A549 (cell line): ENCODE measurements at regions not wholly inside any gene's neighbourhood (a gene's known extent, or its start where the extent isn't known, plus 50 kb on each side); places are given as distances from the start of the nearest gene placed in this dataset.

Source experiments
- ATAC-seq, 2 experiments: fragments of 200-7000 bp in 1 of 2; fragments of >200 bp in 1 of 2; cut with Nextera tagmentation in 1 of 2; cut with Tn5 transposase in 1 of 2; 3 replicates each; pipeline versions ENCODE4 v1.8.0 to v1.9.1; 2018 to 2020; ENCODE audit warnings: mild to moderate bottlenecking in 1 of 2, moderate library complexity in 1 of 2
- CTCF ChIA-PET: fragments of 300-600 bp; sonication (Branson Sonifier 250); formaldehyde crosslinking; extraction: SDS; loops from one replicate; lab custom pipeline; 2021; ENCODE audit warnings: antibody characterized with exemption, inconsistent platforms; lab: Yijun Ruan, JAX
- POLR2A ChIA-PET: fragments of 350-600 bp; formaldehyde crosslinking; extraction: SDS; loops from one replicate; lab custom pipeline; 2021; ENCODE audit warnings: antibody characterized with exemption, inconsistent platforms; lab: Yijun Ruan, JAX
- DNase-seq, 2 experiments: peaks; one replicate each; pipeline versions ENCODE4 v3.0.0 to v3.0.0-alpha.2; 2011 to 2016; ENCODE audit warnings: low read depth in 1 of 2, low spot score in 1 of 2
- FAIRE-seq: peaks from 2 replicates; lab custom pipeline; 2011; peaks lifted over from hg19 to GRCh38; lab: Jason Lieb, UNC
- H3K27ac ChIP-seq, 2 experiments: fragments of >200 bp; sonication (Bioruptor Twin); formaldehyde crosslinking; 3 replicates each; pipeline ENCODE4 v1.5.1; 2016 to 2017
- H3K4me1 ChIP-seq: fragments of >200 bp; sonication (Bioruptor Twin); formaldehyde crosslinking; 3 replicates; pipeline ENCODE4 v1.6.1; 2016
- H3K4me2 ChIP-seq: fragments of >200 bp; sonication (Bioruptor Twin); formaldehyde crosslinking; 3 replicates; pipeline ENCODE4 v1.6.1; 2016
- H3K4me3 ChIP-seq: fragments of >200 bp; sonication (Bioruptor Twin); formaldehyde crosslinking; 3 replicates; pipeline ENCODE4 v1.5.1; 2016
- H3K9me3 ChIP-seq: fragments of >200 bp; sonication (Bioruptor Twin); formaldehyde crosslinking; 3 replicates; pipeline ENCODE4 v1.6.1; 2016
- BHLHE40 ChIP-seq: IDR thresholded peaks from 2 replicates; pipeline ENCODE4 v1.6.1; 2012; ENCODE audit warnings: low read depth, low read length, inconsistent platforms
- CBX2 ChIP-seq: fragments of 200-600 bp; sonication (generic); IDR thresholded peaks from 2 replicates; pipeline ENCODE4 v1.6.1; 2016; ENCODE audit warnings: low read depth, mild to moderate bottlenecking, borderline replicate concordance
- CHD2 ChIP-seq: fragments of 150-350 bp; IDR thresholded peaks from 2 replicates; pipeline ENCODE4 v1.6.1; 2014; ENCODE audit warnings: low read length; ENCODE audit not compliant: partially characterized antibody
- CHD4 ChIP-seq: fragments of 200-600 bp; sonication (generic); IDR thresholded peaks from 2 replicates; pipeline ENCODE4 v1.6.1; 2016; ENCODE audit warnings: antibody characterized with exemption, mild to moderate bottlenecking, borderline replicate concordance
- EHF ChIP-seq: fragments of 250-450 bp; sonication (Bioruptor Pico); IDR thresholded peaks from 2 replicates; pipeline ENCODE4 v1.5.0; 2020; ENCODE audit warnings: mild to moderate bottlenecking
- ESRRA ChIP-seq: fragments of 150-350 bp; IDR thresholded peaks from 2 replicates; pipeline ENCODE4 v1.6.1; 2014; ENCODE audit warnings: mild to moderate bottlenecking, low read length, borderline replicate concordance
- FOSB ChIP-seq: fragments of 250-450 bp; sonication (Bioruptor Pico); IDR thresholded peaks from 2 replicates; pipeline ENCODE4 v1.5.0; 2020; ENCODE audit warnings: mild to moderate bottlenecking, moderate library complexity
- GATA3 ChIP-seq: IDR thresholded peaks from 2 replicates; pipeline ENCODE4 v1.6.1; 2012; ENCODE audit warnings: borderline replicate concordance
- HDAC2 ChIP-seq: fragments of 200-600 bp; sonication (generic); IDR thresholded peaks from 2 replicates; pipeline ENCODE4 v1.6.1; 2016
- HEYL ChIP-seq: fragments of 250-450 bp; sonication (Bioruptor Pico); IDR thresholded peaks from 2 replicates; pipeline ENCODE4 v1.8.0; 2021; ENCODE audit warnings: mild to moderate bottlenecking, moderate library complexity
- JUN ChIP-seq, 2 experiments: fragments of >200 bp; sonication (Bioruptor Twin); formaldehyde crosslinking; IDR thresholded peaks; 2 replicates in 1 of 2; 3 replicates in 1 of 2; pipeline ENCODE4 v1.6.1; 2016 to 2017
- KDM1A ChIP-seq: fragments of 200-600 bp; sonication (generic); IDR thresholded peaks from 2 replicates; pipeline ENCODE4 v1.6.1; 2016; ENCODE audit warnings: low read depth, mild to moderate bottlenecking
- KDM5A ChIP-seq: fragments of 200-600 bp; sonication (generic); IDR thresholded peaks from 2 replicates; pipeline ENCODE4 v1.6.1; 2016; ENCODE audit warnings: antibody characterized with exemption, mild to moderate bottlenecking
- MAZ ChIP-seq: fragments of 150-350 bp; IDR thresholded peaks from 2 replicates; pipeline ENCODE4 v1.6.1; 2014; ENCODE audit warnings: antibody characterized with exemption, low read depth, low read length, borderline replicate concordance
- NFE2L2 ChIP-seq: fragments of 150-350 bp; conservative IDR thresholded peaks from 2 replicates; pipeline ENCODE4 v1.6.1; 2014; ENCODE audit warnings: low read length
- POLR2A ChIP-seq: IDR thresholded peaks from 2 replicates; pipeline ENCODE4 v1.6.1; 2012; ENCODE audit warnings: mild to moderate bottlenecking, low read length
- POLR2AphosphoS2 ChIP-seq: conservative IDR thresholded peaks from 2 replicates; pipeline ENCODE4 v1.6.1; 2012; ENCODE audit warnings: low read length, improper control_type of control experiment, inconsistent platforms
- RAD21 ChIP-seq, 2 experiments: fragments of >200 bp in 1 of 2; sonication (Bioruptor Twin) in 1 of 2; formaldehyde crosslinking in 1 of 2; IDR thresholded peaks in 1 of 2; conservative IDR thresholded peaks in 1 of 2; 2 replicates in 1 of 2; 3 replicates in 1 of 2; pipeline ENCODE4 v1.6.1; 2012 to 2018; ENCODE audit warnings: inconsistent platforms in 1 of 2
- RFX5 ChIP-seq: fragments of 450-650 bp; IDR thresholded peaks from 2 replicates; pipeline ENCODE4 v1.7.1; 2014; ENCODE audit warnings: antibody characterized with exemption, mild to moderate bottlenecking, moderate library complexity
- SMC3 ChIP-seq: fragments of >200 bp; sonication (Bioruptor Twin); formaldehyde crosslinking; IDR thresholded peaks from 3 replicates; pipeline ENCODE4 v1.6.1; 2018; ENCODE audit warnings: inconsistent platforms
- TFCP2L1 ChIP-seq: fragments of 250-450 bp; sonication (Bioruptor Pico); IDR thresholded peaks from 2 replicates; pipeline ENCODE4 v1.5.0; 2021; ENCODE audit warnings: mild to moderate bottlenecking
- ZNF302 ChIP-seq: fragments of 250-450 bp; sonication (Bioruptor Pico); IDR thresholded peaks from 2 replicates; pipeline ENCODE4 v1.9.0; 2021; ENCODE audit warnings: inconsistent platforms, mild to moderate bottlenecking, moderate library complexity
- WGBS: methylation state at CpG from one replicate; pipeline ENCODE4 v1.1.6; 2017; ENCODE audit errors: missing lambda C conversion rate; 5-methylcytosine and 5-hydroxymethylcytosine counted together
- TF ChIP-seq, protein P1 (sequence below): fragments of >200 bp; sonication (Bioruptor Twin); formaldehyde crosslinking; IDR thresholded peaks from 3 replicates; pipeline ENCODE4 v1.6.1; 2016
- TF ChIP-seq, protein P2 (sequence below): fragments of 200-600 bp; sonication (generic); IDR thresholded peaks from 2 replicates; pipeline ENCODE4 v1.6.1; 2016; ENCODE audit warnings: antibody characterized with exemption, mild to moderate bottlenecking, moderate library complexity
- TF ChIP-seq, protein P3 (sequence below): fragments of 250-450 bp; sonication (Bioruptor Pico); IDR thresholded peaks from 2 replicates; pipeline ENCODE4 v1.5.0; 2020; ENCODE audit warnings: low read depth, mild to moderate bottlenecking, moderate library complexity

DNA sequence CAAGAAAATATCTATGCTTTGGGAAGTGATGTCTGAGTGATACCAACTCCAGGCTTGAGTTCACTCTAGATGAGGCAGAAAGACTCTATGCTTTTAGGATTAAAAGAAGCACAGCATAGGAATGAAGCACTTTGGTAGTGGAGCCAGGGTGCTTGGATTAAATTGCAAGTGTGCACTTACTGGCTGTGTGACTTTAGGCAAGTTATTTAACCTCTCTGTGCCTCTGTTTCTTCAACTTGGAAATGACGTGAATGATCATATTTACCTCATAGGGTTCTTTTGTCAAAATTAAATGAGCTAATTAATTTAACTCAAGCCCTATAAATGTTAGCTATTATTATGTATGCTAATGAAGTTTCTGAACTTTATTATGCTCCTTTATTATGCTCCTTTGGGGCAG lies 446.1 kb downstream of the TTLL7 start:
- FAIRE-seq: no peak
- no peak for DNase-seq
- Histone ChIP-seq H3K27ac (no peak overlapping the region), H3K4me1 (no peaks in the 10 kb centered on the region)
- TF ChIP-seq TFCP2L1: no peak
- TF ChIP-seq FOSB (CRISPR knock-in tag): no peak
- TF ChIP-seq CHD4: no peak
- TF ChIP-seq SMC3: no peak
- no peak for TF ChIP-seq RAD21 (conservative IDR thresholded peaks at IDR 0.05 in 1 of 2, IDR thresholded peaks at IDR 0.05 in 1 of 2)
- no peak for TF ChIP-seq BHLHE40
- TF ChIP-seq, protein P1, sequence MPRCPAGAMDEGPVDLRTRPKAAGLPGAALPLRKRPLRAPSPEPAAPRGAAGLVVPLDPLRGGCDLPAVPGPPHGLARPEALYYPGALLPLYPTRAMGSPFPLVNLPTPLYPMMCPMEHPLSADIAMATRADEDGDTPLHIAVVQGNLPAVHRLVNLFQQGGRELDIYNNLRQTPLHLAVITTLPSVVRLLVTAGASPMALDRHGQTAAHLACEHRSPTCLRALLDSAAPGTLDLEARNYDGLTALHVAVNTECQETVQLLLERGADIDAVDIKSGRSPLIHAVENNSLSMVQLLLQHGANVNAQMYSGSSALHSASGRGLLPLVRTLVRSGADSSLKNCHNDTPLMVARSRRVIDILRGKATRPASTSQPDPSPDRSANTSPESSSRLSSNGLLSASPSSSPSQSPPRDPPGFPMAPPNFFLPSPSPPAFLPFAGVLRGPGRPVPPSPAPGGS: no peak
- no peak for TF ChIP-seq RFX5
- TF ChIP-seq POLR2AphosphoS2: no peak
- TF ChIP-seq CBX2: no peak
- TF ChIP-seq, protein P2, sequence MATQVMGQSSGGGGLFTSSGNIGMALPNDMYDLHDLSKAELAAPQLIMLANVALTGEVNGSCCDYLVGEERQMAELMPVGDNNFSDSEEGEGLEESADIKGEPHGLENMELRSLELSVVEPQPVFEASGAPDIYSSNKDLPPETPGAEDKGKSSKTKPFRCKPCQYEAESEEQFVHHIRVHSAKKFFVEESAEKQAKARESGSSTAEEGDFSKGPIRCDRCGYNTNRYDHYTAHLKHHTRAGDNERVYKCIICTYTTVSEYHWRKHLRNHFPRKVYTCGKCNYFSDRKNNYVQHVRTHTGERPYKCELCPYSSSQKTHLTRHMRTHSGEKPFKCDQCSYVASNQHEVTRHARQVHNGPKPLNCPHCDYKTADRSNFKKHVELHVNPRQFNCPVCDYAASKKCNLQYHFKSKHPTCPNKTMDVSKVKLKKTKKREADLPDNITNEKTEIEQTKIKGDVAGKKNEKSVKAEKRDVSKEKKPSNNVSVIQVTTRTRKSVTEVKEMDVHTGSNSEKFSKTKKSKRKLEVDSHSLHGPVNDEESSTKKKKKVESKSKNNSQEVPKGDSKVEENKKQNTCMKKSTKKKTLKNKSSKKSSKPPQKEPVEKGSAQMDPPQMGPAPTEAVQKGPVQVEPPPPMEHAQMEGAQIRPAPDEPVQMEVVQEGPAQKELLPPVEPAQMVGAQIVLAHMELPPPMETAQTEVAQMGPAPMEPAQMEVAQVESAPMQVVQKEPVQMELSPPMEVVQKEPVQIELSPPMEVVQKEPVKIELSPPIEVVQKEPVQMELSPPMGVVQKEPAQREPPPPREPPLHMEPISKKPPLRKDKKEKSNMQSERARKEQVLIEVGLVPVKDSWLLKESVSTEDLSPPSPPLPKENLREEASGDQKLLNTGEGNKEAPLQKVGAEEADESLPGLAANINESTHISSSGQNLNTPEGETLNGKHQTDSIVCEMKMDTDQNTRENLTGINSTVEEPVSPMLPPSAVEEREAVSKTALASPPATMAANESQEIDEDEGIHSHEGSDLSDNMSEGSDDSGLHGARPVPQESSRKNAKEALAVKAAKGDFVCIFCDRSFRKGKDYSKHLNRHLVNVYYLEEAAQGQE: no peak
- TF ChIP-seq, all 56 proteins: peak for 0
- no peak overlapping the region for H3K4me3 ChIP-seq
- CTCF ChIA-PET: no interaction called here
- H3K4me2 ChIP-seq: no peak overlapping the region
- ATAC-seq: no peak
- 0% methylated on average over 1 of the region's 1 CpG for WGBS
- H3K9me3 ChIP-seq: no peaks in the 10 kb centered on the region
- POLR2A ChIA-PET: no interaction called here

DNA sequence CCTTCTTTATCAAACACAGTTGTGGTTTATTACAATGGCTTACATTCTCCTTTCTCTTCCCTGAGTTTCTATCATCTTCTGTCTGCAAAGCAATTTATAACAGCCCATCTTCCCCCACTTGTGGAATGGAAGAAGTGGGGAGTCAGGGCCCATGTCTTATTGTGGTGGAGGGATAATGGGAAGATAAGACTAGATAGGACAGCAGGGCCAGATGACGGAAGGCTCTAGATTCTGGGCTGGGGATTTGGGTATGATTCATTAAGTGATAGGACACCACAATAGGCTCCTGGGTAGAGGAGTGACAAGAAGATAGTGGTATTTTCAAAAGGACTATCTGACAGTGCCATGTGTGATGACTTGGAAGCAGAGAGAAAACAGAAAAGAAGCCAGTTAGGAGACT lies 450.6 kb downstream of the TTLL7 start:
- TF ChIP-seq, protein P3, sequence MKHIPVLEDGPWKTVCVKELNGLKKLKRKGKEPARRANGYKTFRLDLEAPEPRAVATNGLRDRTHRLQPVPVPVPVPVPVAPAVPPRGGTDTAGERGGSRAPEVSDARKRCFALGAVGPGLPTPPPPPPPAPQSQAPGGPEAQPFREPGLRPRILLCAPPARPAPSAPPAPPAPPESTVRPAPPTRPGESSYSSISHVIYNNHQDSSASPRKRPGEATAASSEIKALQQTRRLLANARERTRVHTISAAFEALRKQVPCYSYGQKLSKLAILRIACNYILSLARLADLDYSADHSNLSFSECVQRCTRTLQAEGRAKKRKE (CRISPR knock-in tag): no peak
- TF ChIP-seq GATA3 (no peak), ESRRA (no peak), POLR2A (no peak), CBX2 (no peak), POLR2AphosphoS2 (no peak), CHD2 (no peak), HEYL (CRISPR knock-in tag) (no peak), KDM1A (no peak), CHD4 (no peak), HDAC2 (no peak), MAZ (no peak), KDM5A (no peak), NFE2L2 (no peak), ZNF302 (CRISPR knock-in tag) (no peak), EHF (CRISPR knock-in tag) (no peak), JUN (IDR thresholded peaks at IDR 0.05) (no peak), FOSB (CRISPR knock-in tag) (no peak)
- TF ChIP-seq, protein P2: no peak
- TF ChIP-seq, protein P1: no peak

More for the DNA sequence above, 450.6 kb downstream of the TTLL7 start:
- WGBS: 48% methylated on average over 1 of the region's 1 CpG
- ATAC-seq: no peak
- Histone ChIP-seq H3K9me3 (no peaks in the 10 kb centered on the region), H3K4me3 (no peak overlapping the region), H3K4me1 (no peaks in the 10 kb centered on the region), H3K4me2 (no peak overlapping the region), H3K27ac (no peak overlapping the region)
- CTCF ChIA-PET: no interaction called here
- FAIRE-seq: no peak
- DNase-seq: no peak
- POLR2A ChIA-PET: no interaction called here
